ENCODE measurements at regions not wholly inside any gene's neighbourhood (a gene's known extent, or its start where the extent isn't known, plus 50 kb on each side); places are given as distances from the start of the nearest gene placed in this dataset.
"Not testable (repeated sequence)": the region's sequence is repeated elsewhere in the genome, so short reads cannot be mapped to it uniquely, and the experiment has no call there.

GRCh38 chr5:163578652-163579051, 73.2 kb downstream of the MAT2B start:
- no peak overlapping the region for H3K9ac ChIP-seq (ENCODE audit: low read length)
- H3F3A ChIP-seq (ENCODE audit: insufficient read depth, low read length) = no peaks in the 10 kb centered on the region
- no peaks in the 10 kb centered on the region for H3K9me3 ChIP-seq (ENCODE audit: low read length)
- no peak overlapping the region for H3K27ac ChIP-seq (ENCODE audit: low read depth, low read length, poor library complexity, severe bottlenecking)
- H2AFZ ChIP-seq (ENCODE audit: low read length) = no peak overlapping the region
- TF ChIP-seq CTCF (IDR thresholded peaks at IDR 0.05; ENCODE audit: low read length) = no peak
- no peak for TF ChIP-seq EZH2 (IDR thresholded peaks at IDR 0.05; ENCODE audit: borderline replicate concordance, low read length)
- no peak overlapping the region for H3K4me3 ChIP-seq (ENCODE audit: low read depth, low read length, poor library complexity, severe bottlenecking)
- no peaks in the 10 kb centered on the region for H3K79me2 ChIP-seq (ENCODE audit: insufficient read depth, low read length)
- H3K27me3 ChIP-seq (ENCODE audit: insufficient read depth, low read length) = no peaks in the 10 kb centered on the region
- H3K9me2 ChIP-seq (ENCODE audit: low read depth, low read length) = no peaks in the 10 kb centered on the region
- no peaks in the 10 kb centered on the region for H4K20me1 ChIP-seq (ENCODE audit: insufficient read depth, low read length)
- no peaks in the 10 kb centered on the region for H3K4me1 ChIP-seq (ENCODE audit: insufficient read depth, low read length, severe bottlenecking)
- no peaks in the 10 kb centered on the region for H3K36me3 ChIP-seq (ENCODE audit: insufficient read depth, low read length)
- H3K4me2 ChIP-seq (ENCODE audit: low read length) = no peak overlapping the region

- Histone ChIP-seq H3K36me3 (ENCODE audit: insufficient read depth, low read length) (no peaks in the 10 kb centered on the region), H3K4me1 (ENCODE audit: insufficient read depth, low read length, severe bottlenecking) (no peaks in the 10 kb centered on the region), H3K4me3 (ENCODE audit: low read depth, low read length, poor library complexity, severe bottlenecking) (no peak overlapping the region), H2AFZ (ENCODE audit: low read length) (no peak overlapping the region), H3K4me2 (ENCODE audit: low read length) (no peak overlapping the region), H4K20me1 (ENCODE audit: insufficient read depth, low read length) (no peaks in the 10 kb centered on the region), H3F3A (ENCODE audit: insufficient read depth, low read length) (no peaks in the 10 kb centered on the region), H3K9me3 (ENCODE audit: low read length) (no peaks in the 10 kb centered on the region), H3K27ac (ENCODE audit: low read depth, low read length, poor library complexity, severe bottlenecking) (no peak overlapping the region), H3K79me2 (ENCODE audit: insufficient read depth, low read length) (no peaks in the 10 kb centered on the region), H3K27me3 (ENCODE audit: insufficient read depth, low read length) (no peaks in the 10 kb centered on the region), H3K9ac (ENCODE audit: low read length) (no peak overlapping the region), H3K9me2 (ENCODE audit: low read depth, low read length) (no peaks in the 10 kb centered on the region)
- TF ChIP-seq CTCF (IDR thresholded peaks at IDR 0.05; ENCODE audit: low read length) = no peak
- TF ChIP-seq EZH2 (IDR thresholded peaks at IDR 0.05; ENCODE audit: borderline replicate concordance, low read length) = no peak
Observed at GRCh38 chr5:163579729-163580128, 74.3 kb downstream of the MAT2B start.

GRCh38 chr5:163580516-163580915, 75.1 kb downstream of the MAT2B start:
- no peaks in the 10 kb centered on the region for H3F3A ChIP-seq (ENCODE audit: insufficient read depth, low read length)
- no peak overlapping the region for H3K9ac ChIP-seq (ENCODE audit: low read length)

GRCh38 chr5:163583491-163584153, 78.2 kb downstream of the MAT2B start:
- H4K20me1 ChIP-seq (ENCODE audit: insufficient read depth, low read length); H3K4me3 ChIP-seq (ENCODE audit: low read depth, low read length, poor library complexity, severe bottlenecking); H3F3A ChIP-seq (ENCODE audit: insufficient read depth, low read length); H3K27ac ChIP-seq (ENCODE audit: low read depth, low read length, poor library complexity, severe bottlenecking); H3K79me2 ChIP-seq (ENCODE audit: insufficient read depth, low read length); H3K9me3 ChIP-seq (ENCODE audit: low read length); H3K9me2 ChIP-seq (ENCODE audit: low read depth, low read length); H3K4me1 ChIP-seq (ENCODE audit: insufficient read depth, low read length, severe bottlenecking); H3K4me2 ChIP-seq (ENCODE audit: low read length); H3K27me3 ChIP-seq (ENCODE audit: insufficient read depth, low read length); H3K36me3 ChIP-seq (ENCODE audit: insufficient read depth, low read length); H2AFZ ChIP-seq (ENCODE audit: low read length); H3K9ac ChIP-seq (ENCODE audit: low read length): not testable (repeated sequence)

More at GRCh38 chr5:163580516-163580915, 75.1 kb downstream of the MAT2B start:
- TF ChIP-seq EZH2 (IDR thresholded peaks at IDR 0.05; ENCODE audit: borderline replicate concordance, low read length) (no peak), CTCF (IDR thresholded peaks at IDR 0.05; ENCODE audit: low read length) (no peak)
- Histone ChIP-seq H4K20me1 (ENCODE audit: insufficient read depth, low read length) (no peaks in the 10 kb centered on the region), H3K4me3 (ENCODE audit: low read depth, low read length, poor library complexity, severe bottlenecking) (no peak overlapping the region), H2AFZ (ENCODE audit: low read length) (no peak overlapping the region), H3K9me2 (ENCODE audit: low read depth, low read length) (no peaks in the 10 kb centered on the region), H3K4me1 (ENCODE audit: insufficient read depth, low read length, severe bottlenecking) (no peaks in the 10 kb centered on the region), H3K79me2 (ENCODE audit: insufficient read depth, low read length) (no peaks in the 10 kb centered on the region), H3K27me3 (ENCODE audit: insufficient read depth, low read length) (no peaks in the 10 kb centered on the region), H3K36me3 (ENCODE audit: insufficient read depth, low read length) (no peaks in the 10 kb centered on the region), H3K4me2 (ENCODE audit: low read length) (no peak overlapping the region), H3K27ac (ENCODE audit: low read depth, low read length, poor library complexity, severe bottlenecking) (no peak overlapping the region), H3K9me3 (ENCODE audit: low read length) (no peaks in the 10 kb centered on the region)
